ENCODE measurements at regions not wholly inside any gene's neighbourhood (a gene's known extent, or its start where the extent isn't known, plus 50 kb on each side); places are given as distances from the start of the nearest gene placed in this dataset.

DNA sequence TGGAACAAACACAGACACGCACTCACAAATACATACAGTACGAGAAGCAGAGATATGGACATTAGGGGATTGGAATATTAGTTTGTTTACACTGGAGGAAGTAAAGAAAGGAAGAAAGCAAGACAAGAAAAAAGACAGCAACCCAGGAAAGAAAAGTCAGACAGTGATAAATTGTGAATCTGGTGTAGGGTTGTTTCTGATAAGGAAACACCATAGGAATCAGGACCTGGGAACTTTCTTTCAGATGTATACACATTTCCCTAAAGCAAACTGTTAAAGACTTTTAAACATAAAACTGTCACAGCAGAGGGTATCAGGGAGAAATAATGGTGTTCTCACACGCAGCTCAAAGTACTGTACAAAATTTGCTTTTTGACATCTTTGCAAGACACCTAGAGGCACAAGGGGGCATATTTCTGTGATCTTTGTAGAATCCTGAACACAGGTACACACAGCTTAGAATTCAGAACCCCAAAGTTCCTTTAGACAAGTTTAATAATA lies 153.7 kb downstream of the TUSC7 start:
- intact Hi-C loops (cut with DNase I, micrococcal nuclease): no loop called here
- no peak overlapping the region for H3K4me3 Mint-ChIP-seq
- ATAC-seq (ENCODE audit: poor library complexity) (no peak), DNase-seq (no peak)
- H3K9me3 ChIP-seq (ENCODE audit: control insufficient read depth in 1 of 2, insufficient read depth in 1 of 2, low read length in 2 of 2): no peaks in the 10 kb centered on the region
- H3K4me1 Mint-ChIP-seq (ENCODE audit: low read depth): no peaks in the 10 kb centered on the region
- no peaks in the 10 kb centered on the region for H3K4me1 ChIP-seq (ENCODE audit: insufficient read depth, low read length)
- no peak overlapping the region for H3K27ac ChIP-seq (ENCODE audit: low read depth in 1 of 2, low read length in 2 of 2)
- H3K27me3 Mint-ChIP-seq: no peaks in the 10 kb centered on the region
- no peaks in the 10 kb centered on the region for H3K9me3 Mint-ChIP-seq
- TF ChIP-seq, protein P1, sequence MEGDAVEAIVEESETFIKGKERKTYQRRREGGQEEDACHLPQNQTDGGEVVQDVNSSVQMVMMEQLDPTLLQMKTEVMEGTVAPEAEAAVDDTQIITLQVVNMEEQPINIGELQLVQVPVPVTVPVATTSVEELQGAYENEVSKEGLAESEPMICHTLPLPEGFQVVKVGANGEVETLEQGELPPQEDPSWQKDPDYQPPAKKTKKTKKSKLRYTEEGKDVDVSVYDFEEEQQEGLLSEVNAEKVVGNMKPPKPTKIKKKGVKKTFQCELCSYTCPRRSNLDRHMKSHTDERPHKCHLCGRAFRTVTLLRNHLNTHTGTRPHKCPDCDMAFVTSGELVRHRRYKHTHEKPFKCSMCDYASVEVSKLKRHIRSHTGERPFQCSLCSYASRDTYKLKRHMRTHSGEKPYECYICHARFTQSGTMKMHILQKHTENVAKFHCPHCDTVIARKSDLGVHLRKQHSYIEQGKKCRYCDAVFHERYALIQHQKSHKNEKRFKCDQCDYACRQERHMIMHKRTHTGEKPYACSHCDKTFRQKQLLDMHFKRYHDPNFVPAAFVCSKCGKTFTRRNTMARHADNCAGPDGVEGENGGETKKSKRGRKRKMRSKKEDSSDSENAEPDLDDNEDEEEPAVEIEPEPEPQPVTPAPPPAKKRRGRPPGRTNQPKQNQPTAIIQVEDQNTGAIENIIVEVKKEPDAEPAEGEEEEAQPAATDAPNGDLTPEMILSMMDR (IDR thresholded peaks at IDR 0.05): no peak
- POLR2A ChIA-PET: no interaction called here
- H3K27me3 ChIP-seq (ENCODE audit: control insufficient read depth in 1 of 2, insufficient read depth in 2 of 2, low read length in 2 of 2): no peaks in the 10 kb centered on the region
- CTCF ChIA-PET: no interaction called here
- H3K4me3 ChIP-seq (ENCODE audit: low read length): no peak overlapping the region
- no peaks in the 10 kb centered on the region for H3K36me3 ChIP-seq (ENCODE audit: insufficient read depth, low read length)
- no peaks in the 10 kb centered on the region for H3K36me3 Mint-ChIP-seq (ENCODE audit: low read depth)
- H3K27ac Mint-ChIP-seq: no peak overlapping the region

DNA sequence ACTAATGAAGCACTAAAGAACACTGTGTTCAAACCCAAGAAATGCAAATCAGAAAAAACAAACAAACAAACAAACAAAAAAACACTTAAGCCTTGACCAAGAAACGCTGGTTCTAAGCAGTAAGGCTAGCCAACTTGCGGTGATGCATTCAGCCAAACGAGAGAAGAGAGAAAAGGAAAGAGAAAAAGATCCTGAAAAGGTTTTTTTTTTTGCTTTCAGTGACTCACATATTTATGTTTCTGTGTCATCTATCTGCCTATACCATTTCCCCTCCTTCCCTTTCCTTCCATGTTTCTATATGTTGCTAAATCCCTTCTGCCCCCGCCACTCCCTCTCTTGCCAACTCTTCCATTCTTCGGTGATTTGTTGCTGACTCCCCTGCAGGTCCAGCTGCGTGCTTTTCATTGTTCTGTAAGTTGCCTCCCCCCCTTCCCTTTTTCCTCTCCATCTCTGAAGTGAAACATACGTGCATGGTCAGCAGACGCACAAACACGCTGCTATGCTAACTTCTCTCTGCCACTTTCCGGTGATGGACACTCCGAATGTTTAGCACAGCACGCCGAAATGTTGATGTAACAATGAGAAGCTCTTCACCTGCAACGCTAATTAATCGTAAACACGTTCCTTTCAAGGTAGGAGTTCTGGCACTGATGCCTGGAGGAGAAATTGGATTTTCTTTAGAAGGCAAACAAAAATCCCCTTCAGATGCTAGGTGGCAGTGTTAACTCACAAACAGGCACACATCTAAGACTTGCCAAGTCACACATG lies 154.4 kb downstream of the TUSC7 start:
- DNase-seq (no peak), ATAC-seq (ENCODE audit: poor library complexity) (no peak)
- H3K27me3 Mint-ChIP-seq: no peaks in the 10 kb centered on the region
- no peak overlapping the region for H3K4me3 Mint-ChIP-seq
- Histone ChIP-seq H3K4me3 (ENCODE audit: low read length) (no peak overlapping the region), H3K36me3 (ENCODE audit: insufficient read depth, low read length) (no peaks in the 10 kb centered on the region), H3K9me3 (ENCODE audit: control insufficient read depth in 1 of 2, insufficient read depth in 1 of 2, low read length in 2 of 2) (no peaks in the 10 kb centered on the region), H3K27me3 (ENCODE audit: control insufficient read depth in 1 of 2, insufficient read depth in 2 of 2, low read length in 2 of 2) (no peaks in the 10 kb centered on the region), H3K27ac (ENCODE audit: low read depth in 1 of 2, low read length in 2 of 2) (no peak overlapping the region), H3K4me1 (ENCODE audit: insufficient read depth, low read length) (no peaks in the 10 kb centered on the region)
- ChIA-PET CTCF (no interaction called here), POLR2A (no interaction called here)
- peaks cover 2% of the 10 kb centered on the region for H3K9me3 Mint-ChIP-seq
- no peaks in the 10 kb centered on the region for H3K4me1 Mint-ChIP-seq (ENCODE audit: low read depth)
- H3K36me3 Mint-ChIP-seq (ENCODE audit: low read depth): no peaks in the 10 kb centered on the region
- intact Hi-C loops (cut with DNase I, micrococcal nuclease): no loop called here
- TF ChIP-seq, protein P1 (IDR thresholded peaks at IDR 0.05): no peak
- H3K27ac Mint-ChIP-seq: no peak overlapping the region

DNA sequence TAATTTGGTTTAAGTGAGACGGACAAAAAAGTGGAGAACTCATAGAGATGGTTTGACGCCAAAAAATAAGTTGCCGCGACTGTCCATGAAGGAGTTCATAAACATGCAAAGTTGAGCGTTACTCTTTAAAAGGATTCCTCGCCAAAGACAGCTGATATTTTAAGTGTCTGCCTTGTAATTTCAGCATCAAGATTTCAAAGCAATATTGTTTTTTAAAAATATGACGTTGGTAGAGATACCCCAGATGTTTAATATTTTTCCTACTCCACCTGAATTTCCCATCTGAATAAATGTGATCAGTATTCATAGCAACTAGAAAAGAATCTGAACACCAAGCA lies 155.0 kb downstream of the TUSC7 start:
- Mint-ChIP-seq H3K4me3 (no peak overlapping the region), H3K27me3 (no peaks in the 10 kb centered on the region), H3K9me3 (peaks cover 3% of the 10 kb centered on the region), H3K4me1 (ENCODE audit: low read depth) (no peaks in the 10 kb centered on the region), H3K27ac (no peak overlapping the region), H3K36me3 (ENCODE audit: low read depth) (no peaks in the 10 kb centered on the region)
- Histone ChIP-seq H3K4me3 (ENCODE audit: low read length) (no peak overlapping the region), H3K27me3 (ENCODE audit: control insufficient read depth in 1 of 2, insufficient read depth in 2 of 2, low read length in 2 of 2) (no peaks in the 10 kb centered on the region), H3K4me1 (ENCODE audit: insufficient read depth, low read length) (no peaks in the 10 kb centered on the region), H3K9me3 (ENCODE audit: control insufficient read depth in 1 of 2, insufficient read depth in 1 of 2, low read length in 2 of 2) (no peaks in the 10 kb centered on the region), H3K27ac (ENCODE audit: low read depth in 1 of 2, low read length in 2 of 2) (no peak overlapping the region), H3K36me3 (ENCODE audit: insufficient read depth, low read length) (no peaks in the 10 kb centered on the region)
- intact Hi-C loops (cut with DNase I, micrococcal nuclease): no loop called here
- POLR2A ChIA-PET: no interaction called here
- ATAC-seq (ENCODE audit: poor library complexity) (no peak), DNase-seq (no peak)
- CTCF ChIA-PET: no interaction called here
- TF ChIP-seq, protein P1 (IDR thresholded peaks at IDR 0.05): no peak

Data from CD4-positive, alpha-beta T cell (primary cell).